Esophagus (tissue), 2 donors: ENCODE measurements at regions not wholly inside any gene's neighbourhood (a gene's known extent, or its start where the extent isn't known, plus 50 kb on each side); places are given as distances from the start of the nearest gene placed in this dataset.

Experiments
- H3K27ac ChIP-seq, 2 donors: one replicate each; pipeline ENCODE4 v1.5.1; 2013; ENCODE audit warnings: low read depth in 2 of 2, mild to moderate bottlenecking in 2 of 2, inconsistent platforms in 1 of 2, low read length in 1 of 2, moderate library complexity in 1 of 2
- H3K27me3 ChIP-seq, 2 donors: one replicate each; pipeline ENCODE4 v1.6.1; 2013; ENCODE audit warnings: low read length in 2 of 2, control low read depth in 1 of 2, mild to moderate bottlenecking in 1 of 2; ENCODE audit not compliant: insufficient read depth in 2 of 2, control insufficient read depth in 1 of 2
- H3K36me3 ChIP-seq, 2 donors: one replicate each; pipeline ENCODE4 v1.6.1; 2013; ENCODE audit warnings: low read length in 1 of 2; ENCODE audit not compliant: control insufficient read depth in 2 of 2, insufficient read depth in 2 of 2
- H3K4me1 ChIP-seq, 2 donors: one replicate each; pipeline ENCODE4 v1.6.1; 2013; ENCODE audit warnings: low read length in 1 of 2; ENCODE audit not compliant: control insufficient read depth in 2 of 2, insufficient read depth in 2 of 2
- H3K4me3 ChIP-seq, 2 donors: one replicate each; pipeline ENCODE4 v1.5.1; 2013; ENCODE audit warnings: low read length in 2 of 2, mild to moderate bottlenecking in 2 of 2, low read depth in 1 of 2, moderate library complexity in 1 of 2
- H3K9me3 ChIP-seq, 2 donors: one replicate each; pipeline ENCODE4 v1.6.1; 2013; ENCODE audit warnings: mild to moderate bottlenecking in 2 of 2, low read depth in 1 of 2, low read length in 1 of 2, moderate library complexity in 1 of 2; ENCODE audit not compliant: control insufficient read depth in 2 of 2, insufficient read depth in 1 of 2
- WGBS, 2 donors: extraction: QIAGEN DNeasy Blood & Tissue Kit; methylation state at CpG; one replicate each; pipeline ENCODE4 v1.1.7; 2013; 5-methylcytosine and 5-hydroxymethylcytosine counted together
- donor health status: healthy with polysubstance abuse.
- donor health status: Bipolar disorder and iron deficiency.

DNA sequence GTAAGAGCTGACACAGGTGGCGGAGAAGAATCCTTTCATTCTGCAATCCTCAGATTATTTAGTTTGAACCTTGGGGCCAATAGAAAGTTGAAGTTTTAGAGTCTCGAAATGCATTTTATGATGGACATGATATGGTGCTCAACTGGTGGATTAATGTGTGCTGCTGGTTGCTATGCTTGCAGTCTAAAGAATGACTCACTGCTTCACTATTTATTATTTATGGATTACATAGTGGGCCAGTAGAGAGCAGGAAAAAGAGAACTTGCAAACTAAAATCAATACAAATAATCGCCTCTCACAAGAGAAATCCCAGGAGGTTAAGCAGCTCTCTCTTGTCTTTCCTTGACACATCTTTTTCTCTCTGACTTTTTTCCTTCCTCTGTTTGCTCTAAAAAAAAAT is 2326.8 kb upstream of the AGA start:
- Histone ChIP-seq H3K4me3 (no peak overlapping the region), H3K36me3 (no peaks in the 10 kb centered on the region), H3K27ac (no peak overlapping the region), H3K9me3 (no peaks in the 10 kb centered on the region), H3K4me1 (no peaks in the 10 kb centered on the region), H3K27me3 (no peaks in the 10 kb centered on the region)
- WGBS, 2 donors: 82 to 88% methylated on average over 3 of the region's 3 CpGs

- Histone ChIP-seq H3K27me3 (no peaks in the 10 kb centered on the region), H3K4me3 (no peak overlapping the region), H3K27ac (no peak overlapping the region), H3K36me3 (no peaks in the 10 kb centered on the region), H3K4me1 (no peaks in the 10 kb centered on the region), H3K9me3 (no peaks in the 10 kb centered on the region)
- 44 to 48% methylated on average over 5 of the region's 5 CpGs for WGBS, 2 donors
Observed at GRCh38 chr4:179797738-179798137, 2355.5 kb upstream of the AGA start.

DNA sequence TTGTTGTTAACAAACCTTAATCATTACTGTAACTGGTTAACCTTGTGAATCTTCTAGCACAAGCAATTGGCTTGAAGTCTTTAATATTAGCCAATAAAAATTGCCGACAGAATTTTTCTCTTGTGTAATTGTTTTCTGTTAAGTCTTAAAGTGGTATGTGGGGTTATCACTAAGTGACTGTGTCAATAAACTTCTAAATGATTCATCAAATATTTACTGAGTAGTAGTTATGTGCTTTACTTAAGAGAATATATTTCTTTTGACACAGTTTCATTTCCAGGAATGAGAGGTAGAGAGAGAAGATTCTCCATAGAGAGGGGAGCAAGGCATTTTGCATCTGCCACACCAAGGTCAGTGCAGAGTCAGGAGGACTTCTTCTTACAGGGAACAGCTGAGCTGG is 2361.6 kb upstream of the AGA start:
- Histone ChIP-seq H3K4me1 (no peaks in the 10 kb centered on the region), H3K4me3 (no peak overlapping the region), H3K36me3 (no peaks in the 10 kb centered on the region), H3K9me3 (peaks cover 0 to 3% of the 10 kb centered on the region in 2 donors), H3K27ac (no peak overlapping the region), H3K27me3 (no peaks in the 10 kb centered on the region)
- WGBS, 2 donors: 24 to 43% methylated on average over 1 of the region's 1 CpG

DNA sequence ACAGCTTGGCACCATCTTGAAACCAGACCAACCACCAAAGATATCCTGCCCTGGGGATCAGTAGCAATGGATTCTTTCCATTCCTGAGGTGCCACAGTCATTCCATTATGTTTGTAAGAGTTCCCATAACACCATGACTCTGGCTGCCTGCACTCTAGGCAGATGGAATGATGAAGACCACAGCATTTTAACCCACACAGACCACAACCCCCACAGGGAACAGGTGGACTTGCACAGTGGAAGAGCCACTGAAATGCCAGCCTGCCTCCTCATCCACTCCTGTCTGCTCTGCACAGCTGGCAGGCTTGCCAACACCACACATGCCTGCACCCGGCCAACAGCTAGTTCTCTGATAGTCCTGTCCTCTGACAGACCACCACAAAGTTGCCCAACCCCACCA is 2362.2 kb upstream of the AGA start:
- H3K4me1 ChIP-seq: no peaks in the 10 kb centered on the region
- H3K27me3 ChIP-seq: no peaks in the 10 kb centered on the region
- H3K9me3 ChIP-seq: peaks cover 0 to 3% of the 10 kb centered on the region in 2 donors
- H3K4me3 ChIP-seq: no peak overlapping the region
- 80 to 82% methylated on average over 1 of the region's 1 CpG for WGBS, 2 donors
- no peaks in the 10 kb centered on the region for H3K36me3 ChIP-seq
- no peak overlapping the region for H3K27ac ChIP-seq

- Histone ChIP-seq H3K4me3 (no peak overlapping the region), H3K36me3 (no peaks in the 10 kb centered on the region), H3K27ac (no peak overlapping the region), H3K9me3 (no peaks in the 10 kb centered on the region), H3K27me3 (no peaks in the 10 kb centered on the region), H3K4me1 (no peaks in the 10 kb centered on the region)
- WGBS, 2 donors: 73% methylated on average over 8 of the region's 8 CpGs
Observed at GRCh38 chr4:179817317-179817716, 2375.1 kb upstream of the AGA start.

GRCh38 chr4:179823342-179823741 is 2381.1 kb upstream of the AGA start:
- WGBS, 2 donors: 45 to 46% methylated on average over 2 of the region's 2 CpGs
- no peaks in the 10 kb centered on the region for H3K27me3 ChIP-seq
- no peak overlapping the region for H3K27ac ChIP-seq
- no peak overlapping the region for H3K4me3 ChIP-seq
- no peaks in the 10 kb centered on the region for H3K9me3 ChIP-seq
- no peaks in the 10 kb centered on the region for H3K36me3 ChIP-seq
- H3K4me1 ChIP-seq: no peaks in the 10 kb centered on the region

- WGBS, 2 donors: 87 to 91% methylated on average over 4 of the region's 4 CpGs
- Histone ChIP-seq H3K9me3 (peaks cover 0 to 2% of the 10 kb centered on the region in 2 donors), H3K4me1 (no peaks in the 10 kb centered on the region), H3K4me3 (no peak overlapping the region), H3K27ac (no peak overlapping the region), H3K36me3 (no peaks in the 10 kb centered on the region), H3K27me3 (no peaks in the 10 kb centered on the region)
Observed at GRCh38 chr4:179831274-179831673, 2389.0 kb upstream of the AGA start.

GRCh38 chr4:179836179-179837075 is 2394.2 kb upstream of the AGA start:
- WGBS, 2 donors: 75 to 78% methylated on average over 11 of the region's 11 CpGs
- Histone ChIP-seq H3K4me1 (no peaks in the 10 kb centered on the region), H3K27me3 (no peaks in the 10 kb centered on the region), H3K27ac (no peak overlapping the region), H3K9me3 (no peaks in the 10 kb centered on the region), H3K4me3 (no peak overlapping the region), H3K36me3 (no peaks in the 10 kb centered on the region)

DNA sequence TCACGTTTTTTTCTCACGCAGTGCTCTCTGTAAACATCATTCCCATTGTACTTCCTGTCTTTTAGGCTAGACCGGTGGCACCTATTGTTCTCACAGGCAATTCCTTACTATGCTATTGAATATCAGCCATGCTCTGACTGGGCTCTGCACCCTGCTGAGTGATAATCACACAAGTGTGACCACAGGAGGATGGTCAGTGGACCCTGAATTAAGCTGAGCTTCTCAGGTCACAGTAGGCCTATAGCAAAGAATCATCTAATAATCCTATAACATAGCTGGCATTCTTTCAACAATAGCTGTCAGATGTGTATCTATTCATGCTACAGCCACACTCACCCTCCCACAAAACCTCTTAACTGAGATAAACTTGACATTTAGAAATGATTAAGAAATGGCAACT is 2399.8 kb upstream of the TENM3 start:
- WGBS, 2 donors: 34 to 41% methylated on average over 3 of the region's 3 CpGs

DNA sequence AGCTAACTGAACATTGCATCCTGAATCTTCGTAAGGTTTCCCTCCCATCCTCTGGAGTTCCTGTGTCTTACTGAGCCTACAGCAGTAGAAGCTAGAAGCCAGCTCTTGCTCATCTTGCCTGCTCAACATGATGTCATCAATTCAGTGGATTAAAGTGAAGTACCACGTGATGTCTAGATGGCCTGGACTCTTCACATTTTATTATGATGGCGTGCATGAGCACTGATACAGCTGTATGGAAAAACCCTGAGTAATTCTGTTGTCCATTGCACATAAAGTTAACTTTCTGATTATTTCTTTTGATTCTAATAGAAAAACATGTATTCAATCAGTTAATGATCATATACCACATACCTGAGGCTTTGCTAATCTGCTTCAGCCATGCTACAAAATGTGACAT is 2387.7 kb upstream of the TENM3 start:
- H3K27me3 ChIP-seq: no peaks in the 10 kb centered on the region
- H3K27ac ChIP-seq: no peak overlapping the region
- 77% methylated on average over 3 of the region's 3 CpGs for WGBS, 2 donors
- no peaks in the 10 kb centered on the region for H3K9me3 ChIP-seq
- H3K36me3 ChIP-seq: no peaks in the 10 kb centered on the region
- no peaks in the 10 kb centered on the region for H3K4me1 ChIP-seq
- H3K4me3 ChIP-seq: no peak overlapping the region

More for the DNA sequence above, 2399.8 kb upstream of the TENM3 start:
- Histone ChIP-seq H3K27me3 (no peaks in the 10 kb centered on the region), H3K36me3 (no peaks in the 10 kb centered on the region), H3K4me3 (no peak overlapping the region), H3K9me3 (no peaks in the 10 kb centered on the region), H3K4me1 (no peaks in the 10 kb centered on the region), H3K27ac (no peak overlapping the region)
